DOHH2 (cell line): ENCODE measurements at regions not wholly inside any gene's neighbourhood (a gene's known extent, or its start where the extent isn't known, plus 50 kb on each side); places are given as distances from the start of the nearest gene placed in this dataset.

Experiments
- H3F3A ChIP-seq: fragments of 200-600 bp; sonication (generic), shearing (Covaris generic); 2 replicates; pipeline ENCODE4 v1.6.0; 2016; ENCODE audit warnings: antibody characterized with exemption, mild to moderate bottlenecking; ENCODE audit not compliant: control insufficient read depth, insufficient read depth
- H3K27ac ChIP-seq: fragments of 200-600 bp; sonication (generic); 2 replicates; pipeline ENCODE4 v1.5.1; 2014; ENCODE audit warnings: low read depth, mild to moderate bottlenecking, low read length, moderate library complexity
- H3K27me3 ChIP-seq: fragments of 200-600 bp; sonication (generic); 2 replicates; pipeline ENCODE4 v1.6.1; 2014; ENCODE audit warnings: mild to moderate bottlenecking, low read length, mixed read lengths; ENCODE audit not compliant: control insufficient read depth
- H3K36me3 ChIP-seq: fragments of 200-600 bp; sonication (generic); 2 replicates; pipeline ENCODE4 v1.6.1; 2014; ENCODE audit warnings: mild to moderate bottlenecking, low read length, moderate library complexity, mixed read lengths; ENCODE audit not compliant: control insufficient read depth
- H3K4me1 ChIP-seq: fragments of 200-600 bp; sonication (generic); 2 replicates; pipeline ENCODE4 v1.6.1; 2014; ENCODE audit warnings: mild to moderate bottlenecking, low read length, mixed read lengths; ENCODE audit not compliant: control insufficient read depth
- H3K4me2 ChIP-seq: fragments of 200-600 bp; sonication (generic); 2 replicates; pipeline ENCODE4 v1.6.0; 2014; ENCODE audit warnings: mild to moderate bottlenecking, low read length, moderate library complexity
- H3K4me3 ChIP-seq: fragments of 200-600 bp; sonication (generic); 2 replicates; pipeline ENCODE4 v1.5.1; 2014; ENCODE audit warnings: mild to moderate bottlenecking, low read length, mixed read lengths
- H3K79me2 ChIP-seq: fragments of 200-600 bp; sonication (generic); 2 replicates; pipeline ENCODE4 v1.6.1; 2014; ENCODE audit warnings: mild to moderate bottlenecking, low read length, mixed read lengths; ENCODE audit not compliant: control insufficient read depth
- H3K9me2 ChIP-seq: fragments of 200-600 bp; sonication (generic); replicated peaks from 2 replicates; pipeline ENCODE4 v1.6.1; 2014; ENCODE audit warnings: mild to moderate bottlenecking, low read length, mixed read lengths; ENCODE audit not compliant: control insufficient read depth
- H3K9me3 ChIP-seq: fragments of 200-600 bp; sonication (generic); 2 replicates; pipeline ENCODE4 v1.6.1; 2014; ENCODE audit warnings: antibody characterized with exemption, low read length, mixed read lengths; ENCODE audit not compliant: control insufficient read depth, insufficient read depth
- H4K20me1 ChIP-seq: fragments of 200-600 bp; sonication (generic); 2 replicates; pipeline ENCODE4 v1.6.0; 2014; ENCODE audit warnings: low read depth, mild to moderate bottlenecking, antibody characterized with exemption, low read length, moderate library complexity; ENCODE audit not compliant: control insufficient read depth, insufficient read depth
- EZH2phosphoT487 ChIP-seq: fragments of 200-600 bp; sonication (generic); IDR thresholded peaks from 2 replicates; pipeline ENCODE4 v1.6.1; 2017; ENCODE audit warnings: borderline replicate concordance, mild to moderate bottlenecking, antibody characterized with exemption, low read length, moderate library complexity, mixed read lengths
- TF ChIP-seq, protein P1 (sequence below): fragments of 200-600 bp; sonication (generic); IDR thresholded peaks from one replicate; pipeline ENCODE4 v1.5.1; 2014; ENCODE audit warnings: antibody characterized with exemption, mild to moderate bottlenecking, low read depth, low read length; ENCODE audit not compliant: poor library complexity, severe bottlenecking

DNA sequence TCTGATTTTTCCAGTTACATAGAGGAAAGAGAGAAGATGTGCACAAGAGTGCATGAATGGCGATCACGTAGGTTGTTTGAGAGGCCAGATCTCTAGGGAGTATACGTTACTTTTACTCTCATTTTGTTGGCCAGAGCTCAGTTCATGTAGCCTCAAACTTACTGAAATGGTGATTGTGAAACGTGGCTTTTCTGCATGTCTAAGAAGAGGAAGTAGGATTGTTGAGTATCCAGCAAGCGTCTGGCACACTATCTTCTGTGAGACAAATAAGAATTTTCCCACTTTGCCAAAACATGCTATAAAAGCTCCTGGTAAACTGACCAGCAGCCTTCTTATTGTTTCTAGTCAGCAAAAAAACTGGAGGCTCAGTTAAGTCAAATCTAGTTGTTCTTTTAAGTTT, 264.5 kb upstream of the EMCN start:
- Histone ChIP-seq H3F3A (no peaks in the 10 kb centered on the region), H3K9me2 (no peaks in the 10 kb centered on the region), H3K4me3 (no peak overlapping the region), H3K9me3 (no peaks in the 10 kb centered on the region; the same call in 1 of the 2 replicates), H3K27me3 (no peaks in the 10 kb centered on the region), H4K20me1 (no peaks in the 10 kb centered on the region), H3K79me2 (no peaks in the 10 kb centered on the region), H3K36me3 (no peaks in the 10 kb centered on the region), H3K4me1 (no peaks in the 10 kb centered on the region), H3K4me2 (no peak overlapping the region), H3K27ac (no peak overlapping the region)
- TF ChIP-seq EZH2phosphoT487, result no peak
- TF ChIP-seq, protein P1, sequence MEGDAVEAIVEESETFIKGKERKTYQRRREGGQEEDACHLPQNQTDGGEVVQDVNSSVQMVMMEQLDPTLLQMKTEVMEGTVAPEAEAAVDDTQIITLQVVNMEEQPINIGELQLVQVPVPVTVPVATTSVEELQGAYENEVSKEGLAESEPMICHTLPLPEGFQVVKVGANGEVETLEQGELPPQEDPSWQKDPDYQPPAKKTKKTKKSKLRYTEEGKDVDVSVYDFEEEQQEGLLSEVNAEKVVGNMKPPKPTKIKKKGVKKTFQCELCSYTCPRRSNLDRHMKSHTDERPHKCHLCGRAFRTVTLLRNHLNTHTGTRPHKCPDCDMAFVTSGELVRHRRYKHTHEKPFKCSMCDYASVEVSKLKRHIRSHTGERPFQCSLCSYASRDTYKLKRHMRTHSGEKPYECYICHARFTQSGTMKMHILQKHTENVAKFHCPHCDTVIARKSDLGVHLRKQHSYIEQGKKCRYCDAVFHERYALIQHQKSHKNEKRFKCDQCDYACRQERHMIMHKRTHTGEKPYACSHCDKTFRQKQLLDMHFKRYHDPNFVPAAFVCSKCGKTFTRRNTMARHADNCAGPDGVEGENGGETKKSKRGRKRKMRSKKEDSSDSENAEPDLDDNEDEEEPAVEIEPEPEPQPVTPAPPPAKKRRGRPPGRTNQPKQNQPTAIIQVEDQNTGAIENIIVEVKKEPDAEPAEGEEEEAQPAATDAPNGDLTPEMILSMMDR, result no peak

DNA sequence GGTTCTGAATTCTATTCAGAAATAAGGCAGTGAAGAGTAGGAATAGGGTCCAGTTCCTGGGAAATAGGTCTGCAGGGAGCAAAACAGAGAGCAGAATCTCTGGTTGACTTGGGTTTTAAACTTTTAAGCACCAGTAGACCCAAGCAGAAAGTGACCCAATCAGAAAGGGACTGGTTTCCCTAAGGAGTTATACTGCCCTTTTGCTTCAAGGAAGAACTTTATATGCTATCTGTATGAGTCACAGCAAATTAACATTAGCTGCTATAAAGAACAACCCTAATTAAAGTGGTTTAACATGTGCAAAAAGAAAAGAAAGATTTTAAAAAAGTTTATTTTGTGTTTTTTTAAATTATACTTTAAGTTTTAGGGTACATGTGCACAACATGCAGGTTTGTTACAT, 263.6 kb upstream of the EMCN start:
- Histone ChIP-seq H3K4me1 (no peaks in the 10 kb centered on the region), H3F3A (no peaks in the 10 kb centered on the region), H3K27me3 (no peaks in the 10 kb centered on the region), H3K4me3 (no peak overlapping the region), H3K9me3 (peaks cover 4% of the 10 kb centered on the region; the same call in 1 of the 2 replicates), H3K36me3 (no peaks in the 10 kb centered on the region), H3K9me2 (no peaks in the 10 kb centered on the region), H3K27ac (no peak overlapping the region), H3K79me2 (no peaks in the 10 kb centered on the region), H3K4me2 (no peak overlapping the region), H4K20me1 (no peaks in the 10 kb centered on the region)
- TF ChIP-seq, protein P1, result no peak
- no peak for TF ChIP-seq EZH2phosphoT487

DNA sequence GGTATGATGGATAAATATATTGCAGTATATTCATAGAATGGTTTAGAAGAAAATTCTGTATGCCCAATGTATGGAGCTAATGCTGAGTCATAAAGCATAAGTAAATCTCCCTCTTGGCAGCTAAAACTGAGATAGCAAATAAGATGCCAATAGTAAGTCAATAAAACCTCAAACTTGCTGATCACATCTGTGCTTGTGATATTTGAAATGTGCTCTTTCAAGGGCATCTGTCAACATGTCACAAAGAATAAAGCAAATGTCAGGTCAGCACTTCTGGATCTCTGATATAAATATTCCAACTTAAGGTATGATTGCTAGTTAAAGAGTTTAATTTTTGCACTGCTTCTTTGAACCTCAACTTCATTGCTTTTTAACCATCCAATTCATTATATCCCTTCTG, 262.3 kb upstream of the EMCN start:
- Histone ChIP-seq H3K4me1 (no peaks in the 10 kb centered on the region), H3K27me3 (no peaks in the 10 kb centered on the region), H3K9me2 (no peaks in the 10 kb centered on the region), H3K27ac (no peak overlapping the region), H3K4me2 (no peak overlapping the region), H3K36me3 (no peaks in the 10 kb centered on the region), H3F3A (no peaks in the 10 kb centered on the region), H3K4me3 (no peak overlapping the region), H4K20me1 (no peaks in the 10 kb centered on the region), H3K79me2 (no peaks in the 10 kb centered on the region), H3K9me3 (peaks cover 4% of the 10 kb centered on the region; the same call in 1 of the 2 replicates)
- TF ChIP-seq, protein P1, result no peak
- no peak for TF ChIP-seq EZH2phosphoT487
